ENCODE measurements at regions not wholly inside any gene's neighbourhood (a gene's known extent, or its start where the extent isn't known, plus 50 kb on each side); places are given as distances from the start of the nearest gene placed in this dataset.

DNA sequence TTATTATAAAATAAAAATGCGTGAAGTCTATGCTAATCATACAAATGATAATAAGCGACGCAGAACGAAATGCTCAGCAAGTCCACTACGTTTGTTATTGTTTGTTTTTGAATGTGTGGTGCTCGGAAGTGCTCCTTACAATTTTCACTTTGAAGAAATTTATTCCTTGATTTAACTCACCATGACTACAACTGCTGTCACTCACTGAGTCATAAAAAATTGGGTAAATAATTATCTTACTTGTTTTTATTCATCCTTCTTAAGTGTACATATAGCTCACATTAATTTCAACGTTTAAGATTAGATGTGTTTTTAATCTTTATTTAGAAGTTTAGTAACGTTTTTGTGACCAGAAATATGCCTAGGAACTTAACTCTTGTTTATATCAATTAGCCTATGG is 66.7 kb upstream of the NANOGP8 start:
- Histone ChIP-seq H3K27me3 (no peaks in the 10 kb centered on the region), H3K9me3 (no peaks in the 10 kb centered on the region), H3K4me3 (replicated peaks in 1 of 3) (no peak overlapping the region), H3K4me1 (no peaks in the 10 kb centered on the region), H3K36me3 (no peaks in the 10 kb centered on the region), H3K27ac (no peak overlapping the region)
- no peak for DNase-seq
- 92 to 93% methylated on average over 8 of the region's 8 CpGs for WGBS, 2 donors
- TF ChIP-seq POLR2A (IDR thresholded peaks at IDR 0.05), result no peak
- TF ChIP-seq, protein P1, sequence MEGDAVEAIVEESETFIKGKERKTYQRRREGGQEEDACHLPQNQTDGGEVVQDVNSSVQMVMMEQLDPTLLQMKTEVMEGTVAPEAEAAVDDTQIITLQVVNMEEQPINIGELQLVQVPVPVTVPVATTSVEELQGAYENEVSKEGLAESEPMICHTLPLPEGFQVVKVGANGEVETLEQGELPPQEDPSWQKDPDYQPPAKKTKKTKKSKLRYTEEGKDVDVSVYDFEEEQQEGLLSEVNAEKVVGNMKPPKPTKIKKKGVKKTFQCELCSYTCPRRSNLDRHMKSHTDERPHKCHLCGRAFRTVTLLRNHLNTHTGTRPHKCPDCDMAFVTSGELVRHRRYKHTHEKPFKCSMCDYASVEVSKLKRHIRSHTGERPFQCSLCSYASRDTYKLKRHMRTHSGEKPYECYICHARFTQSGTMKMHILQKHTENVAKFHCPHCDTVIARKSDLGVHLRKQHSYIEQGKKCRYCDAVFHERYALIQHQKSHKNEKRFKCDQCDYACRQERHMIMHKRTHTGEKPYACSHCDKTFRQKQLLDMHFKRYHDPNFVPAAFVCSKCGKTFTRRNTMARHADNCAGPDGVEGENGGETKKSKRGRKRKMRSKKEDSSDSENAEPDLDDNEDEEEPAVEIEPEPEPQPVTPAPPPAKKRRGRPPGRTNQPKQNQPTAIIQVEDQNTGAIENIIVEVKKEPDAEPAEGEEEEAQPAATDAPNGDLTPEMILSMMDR (IDR thresholded peaks at IDR 0.05), result no peak
- intact Hi-C loops (cut with DNase I), result no loop called here

DNA sequence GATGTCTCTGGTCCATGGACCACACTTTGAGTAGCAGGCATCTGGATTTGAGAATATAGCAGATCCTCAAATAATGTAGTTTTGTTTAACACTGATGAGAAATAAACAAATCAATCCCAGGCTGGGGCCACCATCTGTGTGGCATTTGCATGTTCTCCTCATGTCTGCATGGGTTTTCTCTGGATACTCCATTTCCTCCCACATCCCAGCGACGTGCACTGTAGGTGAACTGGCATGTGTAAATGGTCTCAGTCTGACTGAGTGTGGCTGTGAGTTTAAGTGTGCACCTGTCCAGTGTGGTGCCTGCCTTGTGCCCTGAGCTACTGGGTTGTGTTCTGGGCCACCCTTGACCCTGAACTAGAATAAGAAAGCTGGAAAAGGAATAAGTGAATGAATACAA is 66.3 kb upstream of the NANOGP8 start:
- intact Hi-C loops (cut with DNase I), result no loop called here
- Histone ChIP-seq H3K4me1 (no peaks in the 10 kb centered on the region), H3K27ac (no peak overlapping the region), H3K4me3 (replicated peaks in 1 of 3) (no peak overlapping the region), H3K36me3 (no peaks in the 10 kb centered on the region), H3K9me3 (no peaks in the 10 kb centered on the region), H3K27me3 (no peaks in the 10 kb centered on the region)
- WGBS, 2 donors, result 89 to 100% methylated on average over 2 of the region's 2 CpGs
- DNase-seq, result no peak
- TF ChIP-seq, protein P1 (IDR thresholded peaks at IDR 0.05), result no peak
- TF ChIP-seq POLR2A (IDR thresholded peaks at IDR 0.05), result no peak

DNA sequence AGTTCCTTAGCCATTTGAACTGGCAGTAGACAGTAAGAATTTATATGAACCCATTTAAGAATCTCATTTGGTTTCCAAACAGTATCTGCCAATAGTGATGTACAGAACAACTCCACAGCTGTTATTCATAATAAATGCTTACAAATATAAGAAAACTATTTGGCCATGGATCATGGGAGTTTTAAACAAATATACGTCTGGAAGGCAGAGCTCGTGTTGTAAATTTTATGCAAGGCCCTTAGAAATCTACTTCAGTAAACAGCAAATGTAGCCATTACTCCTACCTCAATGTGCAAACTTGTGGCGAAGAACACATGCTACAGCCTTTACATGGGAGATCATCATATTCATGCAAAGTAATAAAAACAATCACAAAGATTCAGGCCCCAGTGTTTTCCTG is 65.3 kb upstream of the NANOGP8 start:
- H3K27ac ChIP-seq, result no peak overlapping the region
- 86 to 89% methylated on average over 3 of the region's 3 CpGs for WGBS, 2 donors
- H3K9me3 ChIP-seq, result no peaks in the 10 kb centered on the region
- no peaks in the 10 kb centered on the region for H3K27me3 ChIP-seq
- no peaks in the 10 kb centered on the region for H3K36me3 ChIP-seq
- H3K4me3 ChIP-seq (replicated peaks in 1 of 3), result no peak overlapping the region
- TF ChIP-seq, protein P1 (IDR thresholded peaks at IDR 0.05), result no peak
- no peak for TF ChIP-seq POLR2A (IDR thresholded peaks at IDR 0.05)
- intact Hi-C loops (cut with DNase I), result no loop called here
- no peak for DNase-seq
- no peaks in the 10 kb centered on the region for H3K4me1 ChIP-seq

DNA sequence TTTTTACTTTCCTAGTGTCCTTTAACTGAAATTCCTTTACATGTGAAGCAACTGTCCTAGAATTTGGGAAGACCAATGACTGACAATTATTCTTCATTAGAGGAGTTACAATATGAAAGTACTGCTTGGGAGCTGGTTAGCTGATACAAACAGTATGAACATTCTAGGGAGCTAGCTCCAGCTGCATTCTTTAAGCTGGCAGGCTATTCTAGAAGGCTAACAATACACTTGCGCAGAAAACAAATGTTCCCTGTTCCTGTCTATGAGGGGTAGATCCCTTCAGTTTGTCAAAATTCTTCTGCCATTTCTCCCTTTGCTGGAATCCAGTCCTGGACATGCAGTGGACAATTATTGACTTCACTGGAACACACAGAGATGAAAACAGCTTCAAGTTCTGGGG is 60.2 kb upstream of the NANOGP8 start:
- WGBS, 2 donors, result 94 to 100% methylated on average over 1 of the region's 1 CpG
- intact Hi-C loops (cut with DNase I), result no loop called here
- no peaks in the 10 kb centered on the region for H3K27me3 ChIP-seq
- H3K27ac ChIP-seq, result no peak overlapping the region
- H3K4me3 ChIP-seq (replicated peaks in 1 of 3), result no peak overlapping the region
- H3K9me3 ChIP-seq, result no peaks in the 10 kb centered on the region
- H3K36me3 ChIP-seq, result no peaks in the 10 kb centered on the region
- TF ChIP-seq, protein P1 (IDR thresholded peaks at IDR 0.05), result no peak
- TF ChIP-seq POLR2A (IDR thresholded peaks at IDR 0.05), result no peak
- DNase-seq, result no peak
- no peaks in the 10 kb centered on the region for H3K4me1 ChIP-seq

DNA sequence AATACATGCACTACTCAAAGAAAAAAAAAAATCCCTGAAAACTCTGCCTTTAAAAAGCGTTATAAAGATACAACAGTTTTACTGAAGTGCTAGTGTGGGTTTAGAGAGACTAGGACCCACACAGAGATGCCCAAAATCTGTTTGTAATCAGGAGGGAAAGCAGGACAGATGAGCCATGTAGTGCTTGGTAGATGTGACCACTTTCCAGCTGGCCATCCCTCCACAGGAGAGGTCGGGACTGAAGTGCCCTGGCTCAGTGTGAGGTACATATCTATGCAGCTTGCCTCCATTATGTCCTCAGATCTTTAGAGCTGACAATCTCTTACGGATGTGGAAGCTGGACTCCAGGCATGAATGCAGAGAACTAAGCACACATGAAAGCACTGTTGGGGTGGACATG is 57.5 kb upstream of the NANOGP8 start:
- Histone ChIP-seq H3K27ac (no peak overlapping the region), H3K4me3 (replicated peaks in 1 of 3) (no peak overlapping the region), H3K9me3 (no peaks in the 10 kb centered on the region), H3K27me3 (no peaks in the 10 kb centered on the region), H3K4me1 (no peaks in the 10 kb centered on the region), H3K36me3 (no peaks in the 10 kb centered on the region)
- DNase-seq, result no peak
- 76 to 86% methylated on average over 3 of the region's 3 CpGs for WGBS, 2 donors
- TF ChIP-seq, protein P1 (IDR thresholded peaks at IDR 0.05), result no peak
- no peak for TF ChIP-seq POLR2A (IDR thresholded peaks at IDR 0.05)
- intact Hi-C loops (cut with DNase I), result no loop called here

Data from thyroid gland (tissue), 4 donors.